SH-SY5Y (cell line): ENCODE measurements at regions not wholly inside any gene's neighbourhood (a gene's known extent, or its start where the extent isn't known, plus 50 kb on each side); places are given as distances from the start of the nearest gene placed in this dataset.

Source experiments
- GATA2 ChIP-seq: IDR thresholded peaks from 2 replicates; pipeline ENCODE4 v1.6.1; 2011; ENCODE audit warnings: mild to moderate bottlenecking, low read depth, low read length
- GATA3 ChIP-seq: IDR thresholded peaks from 2 replicates; pipeline ENCODE4 v1.6.1; 2011; ENCODE audit warnings: low read depth, mild to moderate bottlenecking, low read length, moderate library complexity

DNA sequence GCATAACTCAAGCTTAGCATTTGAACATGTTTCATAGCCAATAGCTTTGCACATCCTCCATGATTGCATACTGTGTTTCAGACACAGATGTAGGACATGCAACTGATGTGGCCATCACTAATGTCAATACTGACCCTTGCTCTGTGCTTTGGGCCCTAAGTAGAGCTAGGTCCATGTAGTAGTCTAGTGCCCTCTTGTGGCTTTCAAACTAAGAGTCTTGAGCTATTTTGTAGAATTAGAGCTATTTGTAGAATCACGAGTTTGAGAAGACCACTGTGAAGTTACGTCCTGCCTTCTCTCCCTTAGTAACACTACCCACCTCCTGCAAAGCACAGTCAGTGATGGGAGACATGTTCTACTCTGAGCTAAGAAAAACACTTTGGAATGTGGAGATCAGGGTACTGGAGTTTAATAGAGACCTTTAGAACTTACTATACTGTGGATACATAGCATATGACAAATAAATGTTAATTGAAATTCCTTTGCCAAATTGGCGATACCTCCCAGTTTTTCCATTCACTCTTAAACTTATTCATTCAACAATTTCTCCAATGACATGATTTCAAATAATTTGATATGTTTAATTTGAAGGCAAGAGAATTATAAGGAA, 306.5 kb upstream of the TNP1 start:
- no peak for TF ChIP-seq GATA3
- TF ChIP-seq GATA2, result no peak

DNA sequence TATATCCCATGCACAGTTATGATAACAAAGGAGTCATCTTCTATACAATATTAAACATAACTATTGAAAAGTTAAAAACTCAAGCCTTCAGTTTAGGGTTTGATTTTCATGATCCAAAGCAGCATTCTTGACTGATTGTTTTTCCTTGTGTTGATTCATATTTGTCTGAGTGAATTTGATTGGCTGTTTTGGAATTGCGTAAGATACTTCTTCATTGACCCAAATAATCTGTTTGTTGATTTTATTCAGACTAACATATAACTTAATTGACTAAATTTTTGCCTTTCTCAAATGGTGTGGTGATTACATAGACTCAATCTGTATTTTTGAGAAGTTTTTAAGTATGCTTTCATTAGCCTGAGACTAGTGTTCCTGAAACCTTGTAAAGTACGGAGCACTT, 305.7 kb upstream of the TNP1 start:
- no peak for TF ChIP-seq GATA2
- no peak for TF ChIP-seq GATA3

DNA sequence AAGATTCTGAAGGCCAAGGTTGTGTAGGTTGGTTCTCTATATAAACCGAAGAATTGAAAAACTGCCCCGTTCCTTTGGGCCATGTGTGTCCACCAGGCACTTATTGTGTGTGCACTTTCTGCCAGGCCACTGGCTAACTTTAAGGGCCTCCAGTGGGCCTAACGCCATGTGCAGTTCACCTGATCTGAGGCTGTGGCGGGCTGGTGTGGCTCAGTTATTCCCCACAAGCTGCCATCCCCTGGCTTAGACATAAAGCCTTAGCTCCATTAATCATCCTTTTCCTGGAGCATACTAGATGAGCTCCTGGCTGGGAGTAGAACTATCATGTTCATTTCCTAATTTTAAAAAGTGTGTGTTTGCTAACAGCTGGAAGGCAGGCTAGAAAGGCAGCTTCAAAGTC, 304.1 kb upstream of the TNP1 start:
- TF ChIP-seq GATA2 (no peak), GATA3 (no peak)

DNA sequence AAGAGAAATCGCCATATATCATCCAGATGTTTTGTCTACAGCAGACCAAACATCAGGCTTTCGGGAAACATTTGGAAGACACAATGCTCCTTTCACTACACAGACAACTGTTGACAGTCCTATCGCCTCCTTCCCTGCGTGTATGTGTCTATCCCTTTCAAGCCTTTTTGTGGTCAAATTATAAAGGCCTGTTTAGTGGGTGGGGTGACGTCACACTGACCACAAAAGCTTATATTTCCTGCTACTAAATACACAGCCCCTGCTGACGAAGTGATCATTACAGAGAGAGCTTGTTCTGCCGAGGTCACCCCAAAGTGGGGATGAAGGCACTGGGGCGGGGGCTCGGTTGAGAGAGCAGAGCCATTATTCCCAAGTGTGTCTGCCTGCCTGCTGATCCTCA, 302.7 kb upstream of the TNP1 start:
- TF ChIP-seq GATA2 (no peak), GATA3 (no peak)

DNA sequence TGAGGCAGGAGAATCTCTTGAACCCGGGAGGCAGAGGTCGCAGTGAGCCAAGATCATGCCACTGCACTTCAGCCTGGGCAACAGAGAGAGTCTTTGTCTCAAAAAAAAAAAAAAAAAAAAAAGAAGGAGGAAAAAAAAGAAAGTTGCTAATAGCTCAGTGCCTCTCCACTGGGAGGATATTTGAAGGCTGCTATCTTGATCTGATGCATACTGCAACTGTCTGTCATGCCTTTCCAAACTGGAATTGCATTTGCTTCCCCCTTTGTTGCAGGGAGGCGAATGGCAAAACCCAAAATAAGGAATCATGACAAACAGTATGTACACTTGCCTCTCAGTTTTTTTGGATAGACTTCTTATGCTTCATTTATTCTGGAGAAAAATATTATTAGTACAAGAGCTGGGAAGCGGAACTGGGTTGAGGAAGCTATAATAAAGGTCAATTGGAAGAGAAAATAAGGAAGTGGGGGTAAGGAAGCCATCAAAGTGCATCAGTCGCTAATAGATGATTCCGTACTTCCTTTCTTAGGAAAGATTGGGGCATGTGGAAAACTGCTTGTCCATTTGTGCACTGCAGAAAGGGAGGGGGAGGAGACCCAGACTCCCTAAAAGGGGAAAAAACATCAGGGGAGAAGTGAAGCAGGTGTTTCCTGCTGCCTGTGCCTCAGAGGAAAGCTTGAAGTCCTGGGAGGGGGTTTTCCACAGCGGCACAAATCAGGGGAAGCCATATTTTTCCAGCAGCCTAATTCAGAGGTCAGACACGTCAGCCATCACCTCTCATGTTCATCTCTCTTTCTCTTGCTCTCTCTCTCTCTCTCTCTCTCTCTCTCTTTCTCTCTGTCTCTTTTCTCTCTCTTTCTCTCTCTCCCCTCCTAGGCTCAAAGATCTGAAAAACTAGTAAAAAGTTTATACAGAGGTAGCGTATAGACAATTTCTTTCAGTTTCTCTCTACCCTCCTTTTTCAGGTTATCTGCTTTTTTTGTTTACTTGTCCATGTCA, 301.4 kb upstream of the TNP1 start:
- TF ChIP-seq GATA2 (no peak), GATA3 (no peak)

DNA sequence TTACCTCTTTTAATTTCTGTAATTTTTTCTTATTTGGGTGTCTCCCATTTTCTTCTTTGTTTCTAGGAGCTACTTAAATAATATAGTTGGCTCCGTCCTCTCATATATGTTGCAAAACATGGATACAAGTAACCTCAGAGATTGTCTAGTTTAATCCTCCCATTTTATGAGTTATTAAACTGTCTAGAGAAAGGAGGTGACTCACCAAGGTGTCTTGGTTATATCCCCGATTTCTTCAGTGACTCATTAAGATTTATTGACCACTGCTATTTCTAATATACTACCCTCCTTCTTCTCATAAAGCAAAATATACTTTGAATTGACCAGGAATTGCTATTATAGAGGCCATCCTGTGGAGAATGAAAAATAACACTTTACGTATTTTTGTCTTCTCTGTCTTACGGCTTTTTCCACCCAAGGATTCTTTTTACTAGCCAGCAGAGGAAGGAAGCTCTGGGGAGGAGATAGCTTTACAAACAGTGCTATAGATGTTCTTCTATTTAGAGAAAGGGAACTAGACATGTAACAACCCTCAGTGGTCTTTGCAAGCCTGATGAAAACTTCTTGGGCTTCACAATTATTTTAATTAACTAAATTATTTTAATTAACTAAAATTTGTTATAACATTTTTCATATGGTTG, 300.4 kb upstream of the TNP1 start:
- no peak for TF ChIP-seq GATA2
- TF ChIP-seq GATA3, result no peak

DNA sequence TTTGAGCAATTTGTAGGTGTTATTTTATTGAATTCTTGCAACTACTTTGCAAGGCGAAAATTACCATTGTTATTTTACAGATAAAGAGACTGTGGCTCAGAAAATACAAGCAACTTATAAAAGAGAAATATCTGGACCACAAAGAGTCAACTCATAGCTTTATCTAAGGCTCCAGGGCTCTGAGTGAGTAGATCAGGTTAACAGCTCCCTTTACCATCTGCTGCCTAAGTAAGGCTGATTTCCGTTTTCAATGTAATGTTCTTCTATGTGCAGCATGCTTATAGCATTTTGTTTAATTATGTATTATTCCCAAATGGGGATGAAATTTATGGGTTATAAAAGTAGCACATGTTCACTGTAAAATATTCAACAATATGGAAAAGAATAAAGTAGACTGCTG, 299.1 kb upstream of the TNP1 start:
- TF ChIP-seq GATA3, result no peak
- no peak for TF ChIP-seq GATA2

DNA sequence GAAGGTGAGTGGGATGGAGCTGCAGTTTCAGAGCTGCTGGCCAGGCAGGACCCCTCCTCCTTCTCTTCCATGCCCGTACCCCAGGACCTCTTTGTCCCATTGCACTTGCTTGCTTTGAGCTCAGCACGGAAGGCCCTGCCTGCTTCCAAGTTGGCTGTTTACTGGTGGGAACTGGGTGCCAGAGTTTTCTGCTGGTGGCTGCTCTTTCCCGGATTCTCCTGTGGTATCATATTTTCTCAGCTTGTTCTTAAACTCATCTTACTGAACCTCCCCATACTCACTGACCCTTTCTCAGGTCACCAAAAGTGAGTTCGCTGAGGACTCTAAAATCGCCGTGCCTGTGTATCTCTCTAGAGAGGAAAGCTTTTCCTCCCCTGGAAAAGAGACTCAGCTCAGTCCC, 297.7 kb upstream of the TNP1 start:
- TF ChIP-seq GATA3, result no peak
- TF ChIP-seq GATA2, result no peak

DNA sequence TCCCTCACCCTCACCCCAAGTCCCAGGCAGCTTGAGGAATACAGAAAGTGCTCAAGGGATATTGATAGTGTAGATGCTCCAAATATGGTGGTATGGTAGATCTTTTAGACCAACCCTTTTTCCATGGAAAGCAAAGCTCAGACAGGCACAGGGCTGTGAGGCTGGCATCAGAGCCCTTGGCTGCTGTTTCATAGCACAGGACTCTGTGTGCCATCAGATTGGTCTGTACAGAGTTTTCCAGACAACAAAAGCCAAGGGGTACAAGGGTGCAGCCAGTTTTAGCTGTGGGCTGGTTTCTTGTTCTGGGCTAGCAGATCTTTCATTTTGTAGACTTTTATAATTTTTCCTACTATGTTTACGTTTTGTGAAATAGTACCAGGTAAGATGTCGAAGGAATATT, 296.9 kb upstream of the TNP1 start:
- no peak for TF ChIP-seq GATA2
- TF ChIP-seq GATA3, result no peak

DNA sequence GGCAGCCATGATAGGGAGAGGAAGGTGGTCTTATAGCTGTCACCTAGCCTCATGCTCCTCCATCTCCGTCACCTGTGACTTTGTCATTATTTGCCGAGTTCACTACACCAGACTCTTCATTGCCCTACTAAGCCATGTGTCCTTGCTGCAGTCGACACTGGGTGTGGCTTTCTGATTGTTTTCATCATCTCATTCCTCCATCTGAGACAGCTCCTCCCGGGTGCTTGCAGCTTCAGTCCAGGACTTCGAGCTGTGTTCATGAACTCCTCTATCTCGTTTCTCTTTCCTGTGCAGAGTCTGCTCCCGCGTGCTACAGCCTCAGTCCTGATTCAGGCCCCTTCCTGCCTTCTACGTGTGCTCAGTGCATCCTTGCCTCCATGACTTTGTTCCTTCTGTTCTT, 295.1 kb upstream of the TNP1 start:
- no peak for TF ChIP-seq GATA2

DNA sequence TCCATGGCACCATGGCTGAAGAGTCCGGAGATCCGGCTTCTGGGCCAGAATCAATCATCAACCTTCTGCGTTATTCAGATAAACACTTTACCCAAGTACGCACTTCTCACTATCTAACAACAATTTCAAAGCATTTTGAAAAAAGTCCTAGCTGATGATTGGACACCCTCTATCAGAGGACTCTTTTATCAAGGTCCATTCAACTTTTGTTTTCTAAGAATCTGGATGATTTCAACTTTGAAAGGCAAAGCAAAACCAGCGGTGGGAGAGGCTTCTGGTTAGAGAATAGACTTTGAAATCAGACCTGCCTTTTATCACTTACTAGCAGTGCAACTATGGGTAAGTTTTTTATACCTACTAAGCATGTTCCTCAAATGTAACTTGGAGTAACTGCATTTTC, 293.6 kb upstream of the TNP1 start:
- TF ChIP-seq GATA3, result no peak
- TF ChIP-seq GATA2, result no peak

DNA sequence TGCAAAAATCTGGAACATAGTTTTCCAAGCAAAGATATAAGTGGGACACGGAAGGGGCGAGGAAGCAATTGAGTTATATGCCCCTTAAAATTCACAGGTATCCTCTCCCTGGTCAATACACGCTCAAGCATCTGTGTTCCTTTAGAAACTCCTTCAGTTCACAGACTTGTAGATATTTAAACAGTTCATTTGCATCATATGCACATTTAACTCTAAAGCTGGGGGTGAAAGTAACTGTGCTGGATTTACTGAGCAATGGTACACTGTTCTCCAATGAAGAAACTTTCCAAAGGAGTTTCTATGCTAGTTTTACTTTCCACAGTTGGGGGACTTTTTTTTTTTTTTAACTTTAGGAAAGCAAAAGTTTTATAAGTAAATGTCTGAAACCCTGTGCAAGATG, 293.0 kb upstream of the TNP1 start:
- TF ChIP-seq GATA2 (no peak), GATA3 (no peak)

DNA sequence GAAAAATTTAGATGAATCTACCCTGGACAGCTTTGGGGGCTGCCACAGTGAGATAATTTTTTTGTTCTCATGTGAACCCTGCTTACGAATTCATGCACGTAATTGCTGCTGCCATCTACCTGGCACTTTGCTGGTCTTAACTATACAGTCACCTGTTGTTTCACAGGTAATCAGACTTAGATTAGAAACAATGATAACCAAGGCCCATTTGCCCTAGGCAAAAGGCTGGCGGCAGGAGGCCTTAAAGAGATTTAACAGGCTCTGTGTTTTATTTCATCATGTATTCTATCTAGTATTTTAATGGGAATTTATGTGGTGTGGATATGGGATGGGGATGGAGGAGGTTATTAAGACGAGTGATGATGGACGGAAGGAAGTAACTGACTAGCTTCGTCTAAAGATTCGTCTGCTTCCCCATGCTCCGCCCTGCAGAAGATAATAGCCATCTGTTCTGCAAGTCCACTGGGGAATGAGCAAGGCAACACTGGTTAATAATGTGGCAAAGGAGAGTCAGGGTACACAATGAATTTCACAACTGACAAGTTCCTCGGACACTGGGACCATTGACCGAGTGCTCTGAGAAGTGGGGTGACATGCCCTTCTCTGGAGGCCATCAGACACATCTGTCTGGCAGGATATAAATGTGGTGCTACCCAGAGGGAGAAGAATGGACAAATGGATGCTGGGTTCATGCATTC, 291.8 kb upstream of the TNP1 start:
- TF ChIP-seq GATA3 (no peak), GATA2 (no peak)

DNA sequence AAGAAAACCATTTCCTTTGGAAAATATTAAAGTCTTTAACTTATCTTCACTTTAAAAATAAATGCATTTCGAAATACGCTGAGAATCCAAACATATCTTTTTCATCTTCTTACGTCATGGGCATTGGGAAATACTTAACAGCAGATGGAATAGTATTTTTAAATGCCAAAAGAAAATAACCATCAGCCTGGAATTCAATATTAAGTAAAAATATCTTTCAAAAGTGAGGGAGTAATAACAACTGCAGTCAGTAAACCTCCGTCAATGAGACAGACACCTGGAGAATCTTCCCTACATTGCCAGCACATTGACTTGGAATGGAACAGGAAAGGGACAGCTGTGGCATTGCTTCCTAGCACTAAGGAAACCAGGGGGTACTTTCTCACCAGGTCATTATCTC, 290.4 kb upstream of the TNP1 start:
- no peak for TF ChIP-seq GATA2
- TF ChIP-seq GATA3, result no peak
